Stimulated activated CD8-positive, alpha-beta memory T cell treated with anti-CD3 and anti-CD28 coated beads, Interleukin-15, amount 100 ng/mL, for 1 hour (primary cell): ENCODE measurements at regions not wholly inside any gene's neighbourhood (a gene's known extent, or its start where the extent isn't known, plus 50 kb on each side); places are given as distances from the start of the nearest gene placed in this dataset.

ENCODE experiments used
- DNase-seq: peaks from one replicate; pipeline ENCODE4 v3.0.0-alpha.2; 2020; ENCODE audit warnings: low read depth

- DNase-seq: no peak
Measured at GRCh38 chr10:128422190-128422589, 296.0 kb upstream of the MKI67 start.

- DNase-seq: no peak
Measured at GRCh38 chr10:128422999-128423398, 296.8 kb upstream of the MKI67 start.

GRCh38 chr10:128429321-128429720, 303.1 kb upstream of the MKI67 start:
- no peak for DNase-seq

GRCh38 chr10:128429835-128430513, 303.8 kb upstream of the MKI67 start:
- no peak for DNase-seq

- DNase-seq: no peak
Measured at GRCh38 chr10:128431083-128431482, 304.9 kb upstream of the MKI67 start.

GRCh38 chr10:128431506-128431905, 305.3 kb upstream of the MKI67 start:
- DNase-seq: no peak

- no peak for DNase-seq
Measured at GRCh38 chr10:128432011-128432410, 305.8 kb upstream of the MKI67 start.

GRCh38 chr10:128432423-128432822, 306.2 kb upstream of the MKI67 start:
- DNase-seq: no peak

GRCh38 chr10:128435811-128436210, 309.6 kb upstream of the MKI67 start:
- no peak for DNase-seq

GRCh38 chr10:128437786-128438345, 311.6 kb upstream of the MKI67 start:
- no peak for DNase-seq

- DNase-seq: no peak
Measured at GRCh38 chr10:128438417-128439063, 312.3 kb upstream of the MKI67 start.

GRCh38 chr10:128440513-128441160, 314.4 kb upstream of the MKI67 start:
- no peak for DNase-seq

- DNase-seq: no peak
Measured at GRCh38 chr10:128443925-128444518, 317.8 kb upstream of the MKI67 start.

GRCh38 chr10:128448796-128449195, 322.6 kb upstream of the MKI67 start:
- DNase-seq: no peak

- no peak for DNase-seq
Measured at GRCh38 chr10:128451879-128452278, 325.7 kb upstream of the MKI67 start.

- DNase-seq: no peak
Measured at GRCh38 chr10:128456271-128456670, 330.0 kb upstream of the MKI67 start.

- no peak for DNase-seq
Measured at GRCh38 chr10:128457136-128457535, 330.9 kb upstream of the MKI67 start.

- no peak for DNase-seq
Measured at GRCh38 chr10:128461991-128462390, 335.8 kb upstream of the MKI67 start.

GRCh38 chr10:128462844-128463243, 336.6 kb upstream of the MKI67 start:
- DNase-seq: no peak

GRCh38 chr10:128463991-128464760, 338.0 kb upstream of the MKI67 start:
- peak; percentile 21 for DNase-seq

- DNase-seq: no peak
Measured at GRCh38 chr10:128465697-128466096, 339.5 kb upstream of the MKI67 start.

- no peak for DNase-seq
Measured at GRCh38 chr10:128466831-128467371, 340.7 kb upstream of the MKI67 start.
